ENCODE measurements at regions not wholly inside any gene's neighbourhood (a gene's known extent, or its start where the extent isn't known, plus 50 kb on each side); places are given as distances from the start of the nearest gene placed in this dataset.
"Not testable (repeated sequence)": the region's sequence is repeated elsewhere in the genome, so short reads cannot be mapped to it uniquely, and the experiment has no call there.

- DNase-seq (ENCODE audit: low spot score) (peak; percentile 58), ATAC-seq (peak; percentile 92)
These were observed 612.2 kb downstream of the IQCM start for GRCh38 chr4:149203256-149204001.

- DNase-seq (ENCODE audit: low spot score) = no peak
- no peak for ATAC-seq
These were observed 613.5 kb downstream of the IQCM start for GRCh38 chr4:149202117-149202516.

GRCh38 chr4:149199594-149199993 is 616.0 kb downstream of the IQCM start:
- ATAC-seq (peak; percentile 65), DNase-seq (ENCODE audit: low spot score) (no peak)

- ATAC-seq (no peak), DNase-seq (ENCODE audit: low spot score) (no peak)
These were observed 621.6 kb downstream of the IQCM start for GRCh38 chr4:149194061-149194460.

GRCh38 chr4:149187726-149188125 is 627.9 kb downstream of the IQCM start:
- ATAC-seq = no peak
- no peak for DNase-seq (ENCODE audit: low spot score)

- no peak for ATAC-seq
These were observed 632.0 kb downstream of the IQCM start for GRCh38 chr4:149183638-149184037.

GRCh38 chr4:149181459-149181858 is 634.2 kb downstream of the IQCM start:
- not testable (repeated sequence) for ATAC-seq; DNase-seq (ENCODE audit: low spot score)

More at GRCh38 chr4:149183638-149184037, 632.0 kb downstream of the IQCM start:
- DNase-seq (ENCODE audit: low spot score) = no peak

- ATAC-seq = no peak
- DNase-seq (ENCODE audit: low spot score) = no peak
These were observed 639.6 kb downstream of the IQCM start for GRCh38 chr4:149176039-149176438.

GRCh38 chr4:149175549-149175948 is 640.1 kb downstream of the IQCM start:
- ATAC-seq = no peak

GRCh38 chr4:149173241-149174013 is 642.2 kb downstream of the IQCM start:
- DNase-seq (ENCODE audit: low spot score) (no peak), ATAC-seq (no peak)

More at GRCh38 chr4:149175549-149175948, 640.1 kb downstream of the IQCM start:
- no peak for DNase-seq (ENCODE audit: low spot score)

- ATAC-seq (no peak), DNase-seq (ENCODE audit: low spot score) (no peak)
These were observed 647.0 kb downstream of the IQCM start for GRCh38 chr4:149168645-149169044.

GRCh38 chr4:149166876-149167275 is 648.8 kb downstream of the IQCM start:
- no peak for ATAC-seq

GRCh38 chr4:149166365-149166764 is 649.3 kb downstream of the IQCM start:
- DNase-seq (ENCODE audit: low spot score) = no peak
- ATAC-seq = no peak

More at GRCh38 chr4:149166876-149167275, 648.8 kb downstream of the IQCM start:
- DNase-seq (ENCODE audit: low spot score) = no peak

- DNase-seq (ENCODE audit: low spot score) = no peak
- no peak for ATAC-seq
These were observed 651.4 kb downstream of the IQCM start for GRCh38 chr4:149164282-149164681.

GRCh38 chr4:149161247-149161646 is 654.4 kb downstream of the IQCM start:
- ATAC-seq = no peak
- DNase-seq (ENCODE audit: low spot score) = no peak

- no peak for ATAC-seq
- no peak for DNase-seq (ENCODE audit: low spot score)
These were observed 655.3 kb downstream of the IQCM start for GRCh38 chr4:149160370-149160769.

- DNase-seq (ENCODE audit: low spot score) (no peak), ATAC-seq (no peak)
These were observed 656.8 kb downstream of the IQCM start for GRCh38 chr4:149158817-149159216.

GRCh38 chr4:149145803-149146202 is 669.8 kb downstream of the IQCM start:
- no peak for DNase-seq (ENCODE audit: low spot score)

GRCh38 chr4:149144060-149144459 is 671.6 kb downstream of the IQCM start:
- ATAC-seq (no peak), DNase-seq (ENCODE audit: low spot score) (no peak)

More at GRCh38 chr4:149145803-149146202, 669.8 kb downstream of the IQCM start:
- ATAC-seq = no peak

- DNase-seq (ENCODE audit: low spot score) = no peak
- no peak for ATAC-seq
These were observed 674.3 kb downstream of the IQCM start for GRCh38 chr4:149141391-149141790.

- DNase-seq (ENCODE audit: low spot score) (no peak), ATAC-seq (no peak)
These were observed 674.8 kb downstream of the IQCM start for GRCh38 chr4:149140841-149141240.
